LNCAP (cell line): ENCODE measurements at regions not wholly inside any gene's neighbourhood (a gene's known extent, or its start where the extent isn't known, plus 50 kb on each side); places are given as distances from the start of the nearest gene placed in this dataset.

Experiments used
- TF ChIP-seq, protein P1 (sequence below): fragments of 450-650 bp; IDR thresholded peaks from 2 replicates; pipeline ENCODE4 v1.5.1; 2017; ENCODE audit warnings: mild to moderate bottlenecking

DNA sequence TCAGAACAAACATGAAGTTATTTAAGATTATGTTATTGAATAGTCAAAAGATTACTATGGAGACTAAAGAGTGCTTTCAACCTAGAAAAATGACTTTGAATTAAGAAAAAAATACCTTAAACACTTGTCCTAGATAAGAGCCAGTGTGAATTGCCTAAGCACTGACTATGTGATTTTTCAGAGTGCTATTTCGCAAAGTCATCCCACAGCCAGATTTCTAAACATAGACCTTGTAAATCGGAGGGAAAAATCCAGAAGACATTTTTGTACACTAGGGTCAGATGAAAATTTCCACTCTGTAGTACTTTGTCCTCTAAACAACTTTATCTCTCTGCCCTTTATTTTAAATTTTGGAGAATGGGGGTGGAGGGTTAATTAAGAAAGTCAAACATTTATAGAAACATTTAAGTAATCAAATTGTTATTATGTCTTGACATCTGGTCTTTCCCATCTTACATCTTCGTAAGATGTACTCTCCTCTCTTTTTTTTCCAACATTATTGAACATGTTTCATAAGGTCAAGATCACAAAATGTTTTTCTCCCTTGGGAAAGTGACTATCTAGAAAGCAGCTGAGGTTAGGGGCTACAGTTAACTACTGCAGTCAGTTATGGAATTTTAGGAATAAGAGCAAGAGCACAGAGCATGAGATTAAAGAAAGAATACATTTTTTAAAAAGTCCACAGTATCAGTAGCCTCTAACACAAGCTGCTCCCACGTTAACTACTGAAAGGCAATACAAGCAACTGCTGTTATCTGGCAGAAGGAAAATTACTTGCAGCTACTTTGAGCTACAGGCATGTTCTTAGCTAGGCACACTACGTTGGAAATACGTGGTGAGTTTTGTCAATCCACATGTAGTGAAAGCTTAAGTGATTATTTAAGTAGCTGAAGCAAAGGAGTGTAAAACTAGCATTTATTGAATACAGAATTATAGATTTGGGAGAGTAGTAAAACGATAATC, 648.5 kb downstream of the HTR1B start:
- TF ChIP-seq, protein P1, sequence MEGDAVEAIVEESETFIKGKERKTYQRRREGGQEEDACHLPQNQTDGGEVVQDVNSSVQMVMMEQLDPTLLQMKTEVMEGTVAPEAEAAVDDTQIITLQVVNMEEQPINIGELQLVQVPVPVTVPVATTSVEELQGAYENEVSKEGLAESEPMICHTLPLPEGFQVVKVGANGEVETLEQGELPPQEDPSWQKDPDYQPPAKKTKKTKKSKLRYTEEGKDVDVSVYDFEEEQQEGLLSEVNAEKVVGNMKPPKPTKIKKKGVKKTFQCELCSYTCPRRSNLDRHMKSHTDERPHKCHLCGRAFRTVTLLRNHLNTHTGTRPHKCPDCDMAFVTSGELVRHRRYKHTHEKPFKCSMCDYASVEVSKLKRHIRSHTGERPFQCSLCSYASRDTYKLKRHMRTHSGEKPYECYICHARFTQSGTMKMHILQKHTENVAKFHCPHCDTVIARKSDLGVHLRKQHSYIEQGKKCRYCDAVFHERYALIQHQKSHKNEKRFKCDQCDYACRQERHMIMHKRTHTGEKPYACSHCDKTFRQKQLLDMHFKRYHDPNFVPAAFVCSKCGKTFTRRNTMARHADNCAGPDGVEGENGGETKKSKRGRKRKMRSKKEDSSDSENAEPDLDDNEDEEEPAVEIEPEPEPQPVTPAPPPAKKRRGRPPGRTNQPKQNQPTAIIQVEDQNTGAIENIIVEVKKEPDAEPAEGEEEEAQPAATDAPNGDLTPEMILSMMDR = no peak

DNA sequence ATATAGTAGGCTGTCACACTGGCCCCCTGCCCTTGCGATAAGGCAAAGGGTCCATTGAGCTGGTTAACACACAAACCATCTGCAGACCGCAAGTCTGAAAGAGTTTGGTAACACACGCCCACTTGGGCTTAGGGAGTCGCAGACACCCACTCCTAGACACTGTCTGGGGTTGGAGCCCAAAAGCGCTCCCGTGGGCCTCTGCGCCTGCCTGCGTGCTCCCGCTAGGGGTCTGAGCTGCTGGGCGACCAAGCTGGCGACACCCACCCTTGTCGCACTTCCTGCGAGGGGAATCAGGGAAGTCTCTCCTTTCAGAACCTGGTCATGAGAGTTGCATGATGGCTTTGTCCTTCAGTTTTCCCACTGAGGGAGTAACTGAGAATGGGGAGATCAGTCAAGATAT, 653.0 kb downstream of the HTR1B start:
- TF ChIP-seq, protein P1 = no peak

DNA sequence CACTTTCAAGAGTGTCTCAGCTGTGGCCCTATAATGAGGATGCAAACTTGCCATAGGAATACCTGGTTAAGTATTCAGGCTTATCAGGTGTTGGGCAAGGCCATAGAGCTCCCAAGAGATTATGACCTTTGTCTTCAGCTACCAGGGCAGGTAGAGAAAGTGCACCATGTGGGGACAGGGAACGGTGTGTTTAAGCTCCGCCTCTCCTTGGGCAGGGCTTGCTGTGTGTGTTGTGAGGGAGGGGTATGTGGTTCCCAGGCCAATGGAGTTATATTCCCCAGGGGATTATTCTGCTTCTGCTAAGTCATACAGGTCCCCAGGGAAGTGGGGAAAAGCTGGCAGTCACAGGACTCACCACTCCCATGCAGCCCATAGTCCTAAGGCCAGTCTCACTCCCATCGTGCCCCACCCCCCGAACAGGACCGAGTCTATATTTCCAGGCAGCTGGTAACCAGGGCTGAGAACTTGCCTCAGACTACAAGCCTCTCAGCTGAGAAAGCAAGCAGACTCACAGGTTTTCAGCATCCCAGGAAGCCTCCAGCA, 660.2 kb downstream of the HTR1B start:
- TF ChIP-seq, protein P1 = no peak

DNA sequence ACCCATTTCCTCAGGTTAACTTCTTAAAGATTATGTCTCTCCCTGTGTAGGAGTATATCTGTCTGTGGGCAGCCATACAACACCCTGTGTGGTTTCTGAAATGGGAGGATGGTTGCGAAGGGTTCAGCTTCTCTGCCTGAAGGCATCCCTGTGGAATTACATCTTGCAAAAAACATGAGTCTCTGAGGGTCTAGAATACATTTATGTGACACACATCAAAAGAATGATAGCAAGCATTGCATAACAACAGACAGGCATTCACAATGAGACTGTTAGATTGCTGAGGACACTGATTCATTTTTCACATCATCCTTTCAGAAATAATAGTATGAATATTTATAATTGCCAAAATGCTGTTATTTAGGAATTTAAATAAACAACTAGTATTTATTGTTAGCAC, 670.9 kb downstream of the HTR1B start:
- TF ChIP-seq, protein P1 = no peak

DNA sequence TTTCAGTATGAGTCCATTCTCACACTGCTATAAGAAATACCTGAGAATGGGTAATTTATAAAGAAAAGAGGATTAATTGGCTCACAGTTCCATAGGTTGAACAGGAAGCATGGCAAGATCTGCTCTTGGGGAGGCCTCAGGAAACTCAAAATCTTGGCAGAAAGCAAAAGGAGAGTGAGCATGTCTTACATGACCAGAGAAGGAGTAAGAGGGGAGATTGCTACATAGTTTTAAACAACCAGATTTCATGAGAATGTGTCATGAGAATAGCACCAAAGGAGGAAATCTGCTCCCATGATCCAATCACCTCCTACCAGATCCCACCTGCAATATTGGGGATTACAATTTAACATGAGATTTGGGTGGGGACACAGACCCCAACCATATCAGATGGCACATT, 672.4 kb downstream of the HTR1B start:
- TF ChIP-seq, protein P1 = no peak

DNA sequence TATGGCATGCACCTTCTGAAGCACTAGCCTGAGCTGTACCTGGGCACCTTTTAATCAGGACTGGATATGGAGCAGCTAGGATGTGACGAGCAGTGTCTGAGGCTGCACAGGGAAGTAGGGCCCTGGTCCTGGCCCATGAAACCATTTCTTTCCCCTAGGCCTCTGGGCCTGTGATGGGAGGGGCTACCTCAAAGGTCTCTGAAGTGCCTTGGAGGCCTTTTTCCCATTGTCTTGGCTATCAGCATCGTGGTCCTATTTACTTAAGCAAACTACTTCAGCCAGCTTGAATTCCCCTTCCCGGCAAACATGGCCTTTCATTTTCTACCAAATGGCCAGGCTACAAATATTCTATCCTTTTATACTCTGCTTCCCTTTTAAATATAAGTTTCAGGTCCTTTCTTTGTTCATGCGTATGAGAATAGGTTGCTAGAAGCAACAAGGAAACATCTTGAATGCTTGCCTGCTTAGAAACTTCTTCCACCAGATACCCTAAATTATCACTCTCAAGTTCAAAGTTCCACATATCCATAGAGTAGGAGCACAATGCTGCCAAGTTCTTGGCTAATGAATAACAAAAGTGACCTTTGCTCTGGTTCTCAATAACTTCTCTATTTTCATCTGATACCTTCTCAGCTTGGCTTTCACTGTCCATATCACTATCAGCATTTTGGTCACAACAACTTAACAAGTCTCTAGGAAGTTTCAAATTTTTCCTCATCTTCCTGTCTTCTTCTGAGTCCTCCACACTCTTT, 673.1 kb downstream of the HTR1B start:
- TF ChIP-seq, protein P1 = no peak

DNA sequence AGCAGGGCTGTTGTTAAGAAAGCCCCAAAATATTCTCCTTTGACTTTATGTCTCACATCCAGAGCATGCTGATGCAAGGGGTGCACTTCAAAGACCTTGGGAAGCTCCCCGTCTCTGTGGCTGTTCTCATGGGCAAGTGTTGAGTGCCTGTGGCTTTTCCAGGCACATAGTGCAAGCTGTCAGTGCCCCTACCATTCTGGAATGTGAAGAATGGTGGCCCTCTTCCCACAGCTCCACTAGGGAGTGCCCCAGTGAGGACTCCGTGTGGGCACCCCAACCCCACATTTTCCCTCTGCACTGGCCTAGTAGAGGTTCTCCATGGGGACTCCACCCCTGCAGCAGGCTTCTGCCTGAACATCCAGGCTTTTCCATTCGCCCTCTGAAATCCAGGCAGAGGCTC, 673.7 kb downstream of the HTR1B start:
- TF ChIP-seq, protein P1 = no peak
